ENCODE measurements at regions not wholly inside any gene's neighbourhood (a gene's known extent, or its start where the extent isn't known, plus 50 kb on each side); places are given as distances from the start of the nearest gene placed in this dataset.
"Not testable (repeated sequence)": the region's sequence is repeated elsewhere in the genome, so short reads cannot be mapped to it uniquely, and the experiment has no call there.

GRCh38 chr6:137550535-137550934, 56.3 kb upstream of the OLIG3 start:
- no peak overlapping the region for H3K9ac ChIP-seq (ENCODE audit: low read length in 3 of 3)
- peak in 1 of 5 donors; percentile 1 for DNase-seq
- no peaks in the 10 kb centered on the region for H3K36me3 ChIP-seq (ENCODE audit: control insufficient read depth in 2 of 3, insufficient read depth in 3 of 3, low read length in 3 of 3)
- H3K4me3 ChIP-seq (ENCODE audit: low read length in 3 of 3): no peak overlapping the region
- H3K9me3 ChIP-seq (ENCODE audit: control insufficient read depth in 2 of 3, insufficient read depth in 1 of 3, low read length in 3 of 3): no peaks in the 10 kb centered on the region
- FAIRE-seq: no peak
- intact Hi-C loops (cut with DNase I): no loop called here
- TF ChIP-seq CTCF (IDR thresholded peaks at IDR 0.05; ENCODE audit: borderline replicate concordance, extremely low read depth, insufficient read depth): no peak
- H3K4me1 ChIP-seq (ENCODE audit: control insufficient read depth in 2 of 3, insufficient read depth in 2 of 3, low read depth in 1 of 3, low read length in 3 of 3): no peaks in the 10 kb centered on the region
- H3K27me3 ChIP-seq (ENCODE audit: control insufficient read depth, insufficient read depth, low read length): no peaks in the 10 kb centered on the region
- no peak overlapping the region for H3K27ac ChIP-seq (ENCODE audit: low read depth in 2 of 2, low read length in 2 of 2)

DNA sequence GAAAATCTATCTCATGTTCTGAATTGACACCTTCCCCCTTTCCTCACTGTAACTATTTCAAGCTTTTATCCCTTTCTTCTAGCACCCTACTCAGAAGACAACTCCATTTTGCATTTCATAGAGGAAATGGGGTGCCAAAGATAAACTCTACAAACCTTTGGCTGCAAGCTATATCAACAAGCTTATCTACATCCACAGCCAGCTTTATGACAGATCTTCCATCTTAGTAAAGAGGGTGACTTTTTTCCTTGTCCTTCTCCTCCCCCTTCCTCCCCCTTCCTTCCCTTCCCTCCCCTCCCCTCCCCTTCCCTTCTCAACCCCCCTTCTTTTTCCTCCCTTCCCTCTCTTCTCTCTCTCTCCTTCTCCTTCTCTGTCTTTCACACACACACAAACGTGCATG, 58.0 kb upstream of the OLIG3 start:
- Histone ChIP-seq H3K9me3 (ENCODE audit: control insufficient read depth in 2 of 3, insufficient read depth in 1 of 3, low read length in 3 of 3) (no peaks in the 10 kb centered on the region), H3K4me1 (ENCODE audit: control insufficient read depth in 2 of 3, insufficient read depth in 2 of 3, low read depth in 1 of 3, low read length in 3 of 3) (no peaks in the 10 kb centered on the region)

DNA sequence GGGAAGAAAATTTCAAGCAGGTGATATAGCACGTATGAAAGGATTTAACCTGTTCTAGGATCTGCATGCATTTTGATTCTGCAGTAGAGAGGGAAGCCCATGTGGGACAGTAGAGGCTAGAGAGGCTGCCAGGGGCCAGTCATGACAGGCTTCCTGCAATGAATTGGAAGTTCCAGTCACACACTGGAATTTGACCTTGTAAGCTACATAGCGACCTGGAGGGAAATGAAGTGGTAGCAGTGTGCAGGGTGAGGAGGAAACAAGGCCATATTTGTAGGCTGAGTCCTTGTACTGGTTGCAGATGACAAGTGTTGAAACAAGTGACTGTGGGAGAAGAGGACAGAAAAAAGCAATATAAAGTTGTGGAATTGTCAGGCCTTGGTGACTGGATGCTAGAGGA, 58.6 kb upstream of the OLIG3 start:
- H3K4me1 ChIP-seq (ENCODE audit: control insufficient read depth in 2 of 3, insufficient read depth in 2 of 3, low read depth in 1 of 3, low read length in 3 of 3): no peaks in the 10 kb centered on the region
- TF ChIP-seq CTCF (IDR thresholded peaks at IDR 0.05; ENCODE audit: borderline replicate concordance, extremely low read depth, insufficient read depth): no peak
- FAIRE-seq (no peak), DNase-seq (no peak)
- H3K4me3 ChIP-seq (ENCODE audit: low read length in 3 of 3): no peak overlapping the region
- no peaks in the 10 kb centered on the region for H3K9me3 ChIP-seq (ENCODE audit: control insufficient read depth in 2 of 3, insufficient read depth in 1 of 3, low read length in 3 of 3)
- intact Hi-C loops (cut with DNase I): no loop called here
- H3K27me3 ChIP-seq (ENCODE audit: control insufficient read depth, insufficient read depth, low read length): no peaks in the 10 kb centered on the region
- H3K36me3 ChIP-seq (ENCODE audit: control insufficient read depth in 2 of 3, insufficient read depth in 3 of 3, low read length in 3 of 3): no peaks in the 10 kb centered on the region
- H3K9ac ChIP-seq (ENCODE audit: low read length in 3 of 3): no peak overlapping the region
- no peak overlapping the region for H3K27ac ChIP-seq (ENCODE audit: low read depth in 2 of 2, low read length in 2 of 2)

More for the DNA sequence above, 58.0 kb upstream of the OLIG3 start:
- H3K36me3 ChIP-seq (ENCODE audit: control insufficient read depth in 2 of 3, insufficient read depth in 3 of 3, low read length in 3 of 3): no peaks in the 10 kb centered on the region
- DNase-seq (no peak), FAIRE-seq (no peak)
- intact Hi-C loops (cut with DNase I): no loop called here
- H3K9ac ChIP-seq (ENCODE audit: low read length in 3 of 3): no peak overlapping the region
- H3K4me3 ChIP-seq (ENCODE audit: low read length in 3 of 3): no peak overlapping the region
- no peak for TF ChIP-seq CTCF (IDR thresholded peaks at IDR 0.05; ENCODE audit: borderline replicate concordance, extremely low read depth, insufficient read depth)
- no peak overlapping the region for H3K27ac ChIP-seq (ENCODE audit: low read depth in 2 of 2, low read length in 2 of 2)
- H3K27me3 ChIP-seq (ENCODE audit: control insufficient read depth, insufficient read depth, low read length): no peaks in the 10 kb centered on the region

- FAIRE-seq; H3K4me3 ChIP-seq (ENCODE audit: low read length in 3 of 3); H3K9ac ChIP-seq (ENCODE audit: low read length in 3 of 3); H3K27ac ChIP-seq (ENCODE audit: low read depth in 2 of 2, low read length in 2 of 2); intact Hi-C loops (cut with DNase I); H3K9me3 ChIP-seq (ENCODE audit: control insufficient read depth in 2 of 3, insufficient read depth in 1 of 3, low read length in 3 of 3); H3K36me3 ChIP-seq (ENCODE audit: control insufficient read depth in 2 of 3, insufficient read depth in 3 of 3, low read length in 3 of 3); H3K4me1 ChIP-seq (ENCODE audit: control insufficient read depth in 2 of 3, insufficient read depth in 2 of 3, low read depth in 1 of 3, low read length in 3 of 3); H3K27me3 ChIP-seq (ENCODE audit: control insufficient read depth, insufficient read depth, low read length); DNase-seq: not testable (repeated sequence)
These were observed 65.5 kb upstream of the OLIG3 start for GRCh38 chr6:137559521-137560183.
